ENCODE measurements at regions not wholly inside any gene's neighbourhood (a gene's known extent, or its start where the extent isn't known, plus 50 kb on each side); places are given as distances from the start of the nearest gene placed in this dataset.
"Not testable (repeated sequence)": the region's sequence is repeated elsewhere in the genome, so short reads cannot be mapped to it uniquely, and the experiment has no call there.

- not testable (repeated sequence) for DNase-seq (ENCODE audit: low spot score)
These were observed 304.4 kb downstream of the ANAPC1 start for GRCh38 chr2:111579500-111580134.

DNA sequence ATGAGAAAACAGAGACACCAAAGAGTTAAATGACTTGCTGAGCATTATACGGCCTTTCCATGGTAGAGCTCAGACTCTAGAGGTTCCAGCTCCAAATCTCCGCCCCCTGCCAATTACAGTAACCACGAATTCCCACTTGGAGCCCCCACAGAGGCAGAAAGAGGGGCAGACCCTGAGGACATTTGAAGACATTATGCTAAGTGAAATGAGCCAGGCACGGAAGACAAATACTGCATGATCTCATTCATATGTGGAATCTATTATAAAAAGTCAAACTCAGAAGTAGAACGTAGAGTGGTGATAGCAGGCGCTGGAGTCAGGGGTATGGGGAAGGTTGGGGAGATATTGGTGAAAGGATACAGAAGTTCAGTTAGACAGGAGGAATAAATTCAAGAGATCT lies 303.4 kb downstream of the ANAPC1 start:
- not testable (repeated sequence) for DNase-seq (ENCODE audit: low spot score)

GRCh38 chr2:111582090-111582489 lies 301.9 kb downstream of the ANAPC1 start:
- not testable (repeated sequence) for DNase-seq (ENCODE audit: low spot score)

DNA sequence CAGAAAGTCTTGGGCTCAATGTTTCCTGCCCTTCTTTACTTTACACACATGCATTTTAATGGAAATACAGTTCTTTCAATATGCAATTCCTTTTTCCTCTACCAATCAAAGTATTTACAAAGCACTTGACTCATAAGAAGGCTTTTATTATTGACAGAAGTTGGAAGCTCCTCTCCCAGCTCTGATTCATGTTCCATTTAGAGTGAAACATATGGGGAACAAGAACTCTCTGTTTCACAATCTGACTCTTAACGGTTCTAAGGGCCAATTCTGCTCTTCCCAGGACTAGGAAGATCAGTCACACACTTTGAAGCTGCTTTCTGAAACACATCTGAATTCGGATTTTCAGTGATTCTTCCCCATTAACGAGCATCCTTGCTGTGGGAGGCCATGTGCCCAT lies 300.5 kb downstream of the ANAPC1 start:
- not testable (repeated sequence) for DNase-seq (ENCODE audit: low spot score)

- not testable (repeated sequence) for DNase-seq (ENCODE audit: low spot score)
These were observed 299.5 kb downstream of the ANAPC1 start for GRCh38 chr2:111584540-111584939.

DNA sequence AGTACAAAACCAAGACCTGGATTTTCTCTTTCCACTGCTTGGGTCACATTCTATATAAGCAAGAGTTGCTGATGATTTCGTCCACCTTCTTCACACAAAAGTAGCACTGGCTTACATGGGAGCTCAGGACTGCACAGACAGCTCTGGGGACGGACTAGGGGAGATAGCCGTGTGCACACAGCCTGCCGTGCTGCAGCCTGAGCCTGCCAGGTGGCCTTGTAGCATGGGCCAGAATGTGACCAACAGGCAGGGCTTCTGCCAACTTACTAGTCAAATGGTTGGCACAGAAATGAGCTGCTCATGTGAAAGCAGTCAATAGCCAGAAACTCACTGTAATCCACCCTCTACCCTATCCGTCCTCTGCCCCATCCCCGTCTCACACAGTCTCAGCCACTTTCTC lies 299.0 kb downstream of the ANAPC1 start:
- DNase-seq (ENCODE audit: low spot score), result not testable (repeated sequence)

DNA sequence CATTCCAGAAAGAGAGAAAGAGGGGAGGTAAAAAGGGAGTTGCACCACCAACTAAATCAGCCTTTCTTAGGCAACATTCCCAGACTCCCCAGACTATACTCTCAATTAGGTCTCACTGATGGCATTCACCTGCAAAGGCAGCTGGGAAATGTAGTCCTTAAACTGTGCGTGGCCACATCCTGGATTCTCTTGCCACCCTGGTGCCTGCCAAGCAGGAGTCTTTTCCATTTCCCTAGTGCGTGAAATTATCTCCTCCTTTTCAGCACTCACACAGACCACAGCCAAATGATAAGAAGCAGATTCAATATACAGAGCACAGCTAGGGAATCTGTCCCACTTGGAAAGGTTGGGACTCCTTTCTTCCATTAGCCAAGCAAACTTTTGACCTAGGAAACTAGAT lies 298.0 kb downstream of the ANAPC1 start:
- not testable (repeated sequence) for DNase-seq (ENCODE audit: low spot score)

DNA sequence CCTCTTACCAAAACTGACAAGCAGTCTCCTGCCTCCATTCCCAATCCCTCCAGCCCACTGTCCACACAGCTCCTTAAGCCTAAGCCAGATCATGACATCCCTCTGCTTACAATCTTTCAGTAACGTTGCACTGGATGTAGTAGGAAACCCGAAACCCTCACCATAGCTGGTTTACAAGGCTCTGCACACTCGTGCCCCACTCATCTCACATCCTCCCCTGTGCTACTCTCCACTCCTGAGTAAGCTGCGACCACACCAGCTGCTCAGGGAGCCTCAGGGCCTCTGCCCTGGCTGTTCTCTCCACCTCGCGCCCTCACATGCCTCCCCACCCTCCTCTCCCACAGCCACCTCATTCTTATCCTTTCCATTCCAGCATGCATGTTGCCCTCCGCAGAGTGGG lies 288.9 kb downstream of the ANAPC1 start:
- not testable (repeated sequence) for DNase-seq (ENCODE audit: low spot score)

DNA sequence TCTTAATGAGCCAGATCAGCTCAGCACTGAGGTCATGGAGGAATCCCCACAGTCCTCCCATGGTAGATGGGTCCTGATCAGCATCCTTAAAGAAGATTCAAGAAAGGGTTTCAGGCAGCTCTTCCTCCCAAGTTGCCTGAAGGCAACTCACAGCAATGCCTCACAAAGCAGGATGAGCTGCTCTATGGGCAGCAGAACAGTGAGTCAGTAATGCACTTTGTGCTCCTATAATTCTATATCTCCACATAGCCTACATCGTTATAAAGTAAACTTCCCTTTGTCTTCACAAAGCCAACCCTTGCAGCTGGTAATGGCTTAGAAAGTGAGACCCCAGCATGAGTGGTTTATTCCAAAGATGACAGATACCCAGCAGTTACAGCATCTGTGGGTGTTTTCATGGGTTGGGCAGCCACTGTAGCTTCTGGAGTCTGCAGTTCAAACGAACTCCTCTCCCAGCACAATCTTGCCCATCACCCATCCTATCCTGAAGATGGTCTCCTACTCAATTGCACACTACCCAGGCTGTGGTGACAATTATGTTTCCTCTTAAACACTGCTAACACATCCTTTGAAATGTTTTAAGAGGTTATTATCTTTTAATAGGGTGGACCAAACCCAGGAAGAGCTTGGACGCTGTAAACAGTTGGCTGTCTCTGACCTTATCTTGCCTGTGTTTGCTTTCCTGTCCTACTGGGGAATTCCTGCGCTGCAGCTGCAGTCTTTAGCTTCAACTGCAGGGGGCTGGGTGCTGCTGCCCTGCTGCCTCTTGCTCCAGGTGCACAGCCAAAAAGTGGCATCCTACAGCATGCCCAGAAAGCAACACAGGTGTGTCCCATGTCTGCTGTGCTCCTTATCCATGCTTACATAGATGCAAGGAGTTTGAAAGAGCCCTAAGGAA lies 286.9 kb downstream of the ANAPC1 start:
- DNase-seq (ENCODE audit: low spot score), result not testable (repeated sequence)

DNA sequence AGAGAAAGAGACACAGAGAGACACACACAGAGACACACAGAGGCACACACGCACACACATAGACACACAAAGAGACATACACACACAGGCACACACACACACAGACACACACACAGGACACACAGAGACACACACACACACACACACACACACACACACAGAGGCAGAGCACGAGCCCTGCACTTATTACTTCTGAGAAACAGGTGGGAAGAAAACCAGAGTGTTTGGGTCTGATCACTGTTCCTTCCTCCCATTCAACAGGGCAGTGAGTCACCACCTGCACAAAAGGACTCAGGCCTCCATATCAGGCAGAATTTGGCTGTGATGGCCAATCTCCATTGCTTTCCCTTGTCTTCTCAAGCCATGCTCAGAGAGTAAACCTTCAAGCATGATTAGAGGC lies 285.0 kb downstream of the ANAPC1 start:
- DNase-seq (ENCODE audit: low spot score), result not testable (repeated sequence)

DNA sequence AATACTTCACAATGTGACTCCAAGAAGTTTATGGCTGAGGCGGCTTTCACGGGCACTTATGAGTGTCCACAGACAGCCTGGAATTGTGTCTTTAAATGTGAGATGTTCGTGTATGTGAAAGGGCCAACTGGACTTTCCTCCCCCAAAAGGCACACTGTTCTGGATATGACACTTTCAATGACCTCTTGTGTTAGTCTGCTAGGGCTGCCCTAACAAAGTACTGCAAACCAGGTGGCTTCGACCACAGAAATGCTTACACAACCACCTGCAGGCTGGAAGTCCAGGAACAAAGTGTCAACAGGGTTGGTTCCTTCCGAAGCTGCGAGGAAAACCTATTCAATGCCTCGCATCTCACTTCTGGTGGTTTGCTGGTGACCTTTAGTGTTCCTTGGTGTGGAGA lies 281.7 kb downstream of the ANAPC1 start:
- not testable (repeated sequence) for DNase-seq (ENCODE audit: low spot score)

DNA sequence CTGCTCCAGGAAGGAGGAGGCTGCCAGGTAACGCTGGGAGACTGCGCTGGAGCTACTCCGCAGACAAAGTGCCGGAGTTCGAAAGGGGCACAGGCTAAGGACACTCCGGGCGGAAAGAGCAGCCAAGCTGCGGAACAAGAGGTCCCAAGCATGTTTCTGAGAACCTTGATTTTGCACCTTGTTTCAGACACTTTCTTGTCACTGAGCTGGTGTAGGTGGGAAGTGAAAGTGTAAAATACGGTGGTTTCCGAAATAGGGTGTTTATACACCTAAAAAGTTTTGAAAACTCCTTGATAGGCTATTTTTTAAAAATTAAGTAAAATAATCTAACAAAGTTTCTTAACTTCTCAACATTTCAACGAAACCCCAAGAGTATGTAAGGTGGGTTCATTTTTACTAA lies 278.2 kb downstream of the ANAPC1 start:
- DNase-seq (ENCODE audit: low spot score), result not testable (repeated sequence)

DNA sequence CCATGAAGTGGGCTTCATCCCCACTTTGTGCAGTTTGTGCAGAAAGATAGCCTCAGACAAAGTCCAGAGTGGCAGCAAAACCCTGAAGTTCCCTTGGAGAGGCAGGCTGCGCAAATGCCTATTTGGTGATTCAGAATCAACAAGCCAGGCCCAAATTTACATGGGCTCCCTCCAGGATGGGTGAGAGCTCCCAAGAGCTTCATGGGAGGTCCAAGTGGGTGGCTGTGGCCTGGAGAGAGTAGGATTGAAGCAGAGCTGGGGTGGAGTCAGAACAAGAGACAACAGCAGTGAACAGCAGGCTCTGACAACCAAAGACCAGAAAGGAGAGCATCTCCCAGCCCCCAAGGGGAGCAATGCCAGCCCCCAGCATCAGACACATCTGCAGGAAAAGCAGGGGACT lies 277.4 kb downstream of the ANAPC1 start:
- not testable (repeated sequence) for DNase-seq (ENCODE audit: low spot score)

DNA sequence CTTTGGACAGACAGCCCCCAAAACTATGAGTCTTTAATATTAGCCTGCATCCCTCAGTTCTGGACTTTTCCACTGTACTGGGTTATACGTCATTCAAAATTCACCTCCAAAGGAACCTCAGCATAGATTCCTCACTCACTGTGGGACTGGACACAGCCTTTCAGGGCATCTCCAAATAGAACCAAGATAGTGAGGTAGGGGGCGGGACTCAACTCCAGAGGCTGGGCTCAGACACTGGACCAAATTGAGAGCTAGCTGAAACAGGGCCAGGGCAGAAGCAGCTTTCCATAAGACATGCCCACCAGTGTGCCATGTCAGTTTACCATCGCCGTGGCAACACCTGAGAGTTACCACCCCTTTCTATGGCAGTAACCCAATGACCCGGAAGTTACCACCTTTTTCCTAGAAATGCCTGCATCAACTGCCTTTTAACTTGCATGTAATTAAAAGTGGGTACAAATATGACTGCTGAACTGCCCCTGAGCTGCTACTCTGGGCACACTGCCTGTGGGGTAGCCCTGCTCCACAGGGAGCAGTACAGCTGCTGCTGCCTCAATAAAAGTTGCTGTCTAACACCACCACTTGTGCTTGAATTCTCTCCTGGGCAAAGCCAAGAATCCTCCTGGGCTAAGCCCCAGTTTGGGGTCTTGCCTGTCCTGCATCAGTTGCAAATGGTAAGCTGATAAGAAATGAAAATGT lies 274.7 kb downstream of the ANAPC1 start:
- not testable (repeated sequence) for DNase-seq (ENCODE audit: low spot score)

DNA sequence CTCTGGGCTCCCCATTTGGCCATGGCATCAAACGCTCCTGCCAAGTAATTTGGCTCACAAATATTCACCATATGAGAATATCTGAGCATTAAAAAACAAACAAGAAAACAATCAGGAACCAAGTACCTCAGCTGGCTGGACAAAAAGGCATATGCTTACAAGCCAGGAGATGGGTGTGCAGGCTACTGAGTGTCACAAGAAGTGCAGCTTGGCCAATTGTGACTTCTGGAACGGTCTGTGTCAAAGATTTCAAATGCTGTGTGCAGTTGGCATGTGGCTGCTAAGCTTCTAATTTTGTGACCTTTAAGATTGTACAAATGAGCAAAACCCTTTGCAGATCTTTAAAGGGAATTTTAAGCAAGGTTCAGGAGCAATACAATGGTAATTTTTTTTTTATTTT lies 274.0 kb downstream of the ANAPC1 start:
- not testable (repeated sequence) for DNase-seq (ENCODE audit: low spot score)

- DNase-seq (ENCODE audit: low spot score), result no peak
These were observed 267.3 kb downstream of the ANAPC1 start for GRCh38 chr2:111616651-111617218.

- no peak for DNase-seq (ENCODE audit: low spot score)
These were observed 266.4 kb downstream of the ANAPC1 start for GRCh38 chr2:111617299-111618225.

- DNase-seq (ENCODE audit: low spot score), result no peak
These were observed 265.6 kb downstream of the ANAPC1 start for GRCh38 chr2:111618226-111618977.

DNA sequence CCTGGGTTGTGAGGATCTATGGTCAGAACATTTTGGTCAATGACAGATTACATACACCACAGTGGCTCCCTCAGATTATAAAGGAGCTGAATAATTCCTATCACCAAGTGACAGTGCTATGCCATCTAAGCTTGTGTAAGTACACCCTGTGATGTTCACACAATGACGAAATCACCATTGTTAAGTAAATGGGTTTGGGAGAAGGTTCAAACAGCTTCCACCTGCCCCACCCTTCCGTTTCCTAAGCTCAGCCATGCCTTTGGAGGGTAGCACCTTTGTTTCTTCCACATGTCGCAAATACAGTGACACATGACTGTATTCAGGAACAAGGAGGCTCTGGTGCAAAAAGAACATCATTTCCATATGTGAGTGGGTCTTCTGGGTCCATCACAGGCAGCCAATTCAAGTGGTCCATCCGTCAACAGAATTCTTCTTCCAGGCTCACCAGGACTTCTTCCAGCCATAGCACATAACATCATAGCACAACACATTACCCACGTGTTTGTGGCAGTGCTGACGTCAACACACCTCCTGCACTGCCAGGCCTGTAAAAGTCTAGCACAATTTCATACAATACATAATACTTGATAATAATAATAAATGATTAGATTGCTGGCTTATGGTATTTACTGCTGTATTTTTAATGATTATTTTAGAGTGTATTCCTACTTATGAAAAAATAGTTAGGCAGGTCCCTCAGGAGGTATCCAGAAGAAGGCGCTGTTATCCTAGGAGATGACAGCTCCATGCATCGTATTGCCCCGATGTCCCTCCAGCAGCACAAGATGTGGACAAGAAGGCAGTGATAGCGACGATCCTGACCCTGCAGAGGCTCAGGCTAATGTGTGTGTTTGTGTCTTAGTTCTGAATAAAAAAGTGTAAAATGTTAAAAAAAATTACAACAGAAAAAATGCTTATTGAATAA lies 264.8 kb downstream of the ANAPC1 start:
- DNase-seq (ENCODE audit: low spot score), result no peak
